NCI-H146 treated with DMSO at 0.1 percent for 48 hours (cell line): ENCODE measurements at regions not wholly inside any gene's neighbourhood (a gene's known extent, or its start where the extent isn't known, plus 50 kb on each side); places are given as distances from the start of the nearest gene placed in this dataset.

Experiments used
- DNase-seq: peaks from one replicate; lab custom pipeline; 2025; ENCODE audit not compliant: unreplicated experiment; lab: John Stamatoyannopoulos, UW

DNA sequence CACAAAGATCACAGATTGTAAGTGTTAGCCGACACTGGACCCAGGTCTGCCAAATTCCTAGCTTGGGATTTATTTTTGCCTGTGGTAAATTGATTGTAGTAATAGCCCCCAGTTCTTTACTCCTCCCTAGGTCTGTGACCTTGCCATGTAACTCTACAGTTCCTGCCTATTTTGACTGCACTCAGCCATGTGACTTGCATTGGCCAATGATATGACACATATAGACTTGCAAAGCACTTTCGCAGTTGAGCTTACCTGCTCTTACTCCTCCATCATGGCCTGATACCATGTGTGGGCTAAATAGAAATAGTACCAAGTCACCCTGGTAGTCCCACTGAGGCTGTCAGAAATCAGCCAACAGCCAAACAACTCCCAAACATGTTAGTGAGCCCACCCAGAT is 240.3 kb downstream of the DUSP6 start:
- DNase-seq = no peak

DNA sequence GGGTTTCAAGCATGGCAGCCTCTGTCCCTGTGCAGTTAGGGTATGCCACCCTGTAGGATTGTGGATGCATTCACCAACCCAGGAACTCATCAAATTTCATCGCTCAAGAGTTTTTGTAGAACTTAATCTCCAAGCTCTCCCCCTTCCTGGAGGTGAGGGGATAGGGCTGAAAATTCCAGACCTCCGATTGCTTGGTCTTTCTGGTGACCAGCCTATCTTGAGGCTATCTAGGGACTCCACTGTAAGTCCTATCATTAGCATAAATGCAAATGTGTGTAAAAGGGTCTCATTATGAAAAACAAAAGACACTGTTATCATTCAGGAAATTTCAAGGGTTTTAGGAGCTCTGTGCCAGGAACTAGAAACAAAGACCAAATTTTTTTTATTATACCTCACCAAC is 244.0 kb downstream of the DUSP6 start:
- DNase-seq = no peak

DNA sequence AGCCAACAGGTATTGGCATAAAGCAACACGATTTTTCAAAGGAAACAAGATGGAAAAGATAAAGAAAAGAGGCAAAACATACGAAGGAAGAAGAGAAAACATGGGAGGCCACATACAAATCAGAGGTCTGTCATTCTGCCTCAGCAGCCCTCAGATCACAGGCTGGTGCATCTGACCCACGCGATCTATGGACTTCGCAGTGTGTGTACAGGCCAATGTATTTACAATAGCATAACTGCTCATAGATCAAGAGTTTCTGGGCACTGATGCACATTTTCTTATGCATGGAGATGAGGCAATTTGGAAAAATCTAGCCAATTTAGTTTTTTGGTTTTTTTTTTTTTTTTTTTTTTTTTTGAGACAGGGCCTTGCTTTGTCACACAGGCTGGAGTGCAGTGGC is 245.4 kb downstream of the DUSP6 start:
- no peak for DNase-seq

DNA sequence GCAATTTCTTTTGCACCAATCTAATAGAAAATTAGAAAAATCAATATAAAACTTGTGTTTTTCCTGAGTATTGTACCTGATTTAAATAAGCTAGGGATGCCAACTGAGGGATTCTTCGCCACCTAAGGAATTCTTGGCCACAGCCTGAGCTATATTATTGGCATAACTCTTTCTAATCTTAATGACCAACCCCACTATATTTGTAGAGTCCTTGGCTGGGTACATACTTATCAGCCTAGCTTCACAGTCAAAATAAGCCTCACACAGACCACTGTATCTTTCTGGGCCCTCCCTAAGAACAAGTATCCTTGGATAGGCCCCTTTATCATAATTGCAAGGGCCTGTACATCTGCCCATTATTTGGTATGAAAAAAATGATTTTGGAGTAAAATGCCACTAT is 247.1 kb downstream of the DUSP6 start:
- no peak for DNase-seq

DNA sequence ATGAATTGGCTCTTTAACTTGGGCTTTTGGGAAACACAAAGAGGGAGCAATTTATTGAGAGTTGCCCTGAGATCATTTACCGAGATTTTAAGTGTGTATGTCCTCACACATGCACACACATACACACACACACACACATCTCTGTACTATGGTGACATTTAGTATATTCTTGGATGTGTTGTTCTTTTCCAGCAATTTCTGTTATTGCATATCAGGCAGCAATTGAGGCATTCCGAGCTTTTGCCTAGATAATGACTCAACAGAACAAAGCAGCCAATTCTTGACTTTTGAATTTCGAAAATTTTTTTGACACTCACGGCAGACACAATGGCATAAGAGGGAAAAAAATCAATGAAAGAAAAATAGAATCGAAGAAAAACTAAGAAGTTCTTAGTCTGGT is 248.5 kb downstream of the DUSP6 start:
- DNase-seq = no peak

DNA sequence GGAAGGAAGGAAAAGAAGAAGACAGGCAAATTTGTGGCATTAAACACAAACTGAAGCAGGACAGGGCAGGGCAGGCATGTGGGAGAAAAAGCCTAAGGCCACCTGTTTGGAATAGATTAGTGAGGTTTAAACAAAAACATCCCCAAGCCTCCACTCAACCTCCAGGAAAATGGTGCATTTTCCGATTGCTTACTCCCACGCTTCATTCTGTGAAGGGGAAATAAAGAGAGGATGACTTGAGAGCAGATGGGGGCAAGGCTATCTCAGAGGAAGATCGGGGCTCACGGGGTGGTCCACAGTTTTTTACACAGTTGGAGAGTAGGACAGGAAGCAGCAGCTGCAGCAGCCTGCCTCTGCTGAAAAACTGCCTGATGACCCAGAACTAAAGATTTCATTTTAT is 250.9 kb downstream of the DUSP6 start:
- no peak for DNase-seq

DNA sequence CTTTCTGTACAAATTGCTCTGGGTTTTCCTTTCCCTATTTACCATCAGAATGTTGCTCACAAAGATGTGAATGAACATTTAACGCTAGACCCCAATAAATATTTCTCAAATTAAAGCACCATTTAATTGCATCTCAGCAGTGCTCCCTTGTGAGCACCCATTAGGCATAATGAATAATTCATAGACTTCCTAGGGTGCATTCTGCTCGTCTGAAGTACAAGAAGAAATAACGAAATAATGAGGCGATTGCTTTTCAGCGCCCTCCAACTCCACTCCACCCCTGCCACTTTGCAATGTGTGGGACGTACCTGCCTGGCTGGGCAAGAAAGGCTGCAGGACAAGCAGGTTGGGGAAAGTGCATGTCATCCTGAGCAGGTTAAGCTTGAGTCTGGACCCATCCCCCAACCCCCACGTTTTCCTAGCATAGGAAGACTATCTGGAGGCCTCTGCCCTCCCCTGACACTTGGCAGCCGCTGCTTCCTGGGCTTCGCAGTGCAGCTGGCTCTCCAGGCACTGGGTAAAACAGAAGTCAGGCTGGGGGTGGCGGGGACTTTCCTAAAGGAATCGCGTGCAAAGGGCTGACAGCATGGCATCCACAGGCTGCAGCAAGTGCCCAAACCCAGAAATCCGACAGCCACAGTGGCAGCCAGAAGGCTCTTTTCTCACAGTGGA is 253.7 kb downstream of the DUSP6 start:
- peak; percentile 70 for DNase-seq

DNA sequence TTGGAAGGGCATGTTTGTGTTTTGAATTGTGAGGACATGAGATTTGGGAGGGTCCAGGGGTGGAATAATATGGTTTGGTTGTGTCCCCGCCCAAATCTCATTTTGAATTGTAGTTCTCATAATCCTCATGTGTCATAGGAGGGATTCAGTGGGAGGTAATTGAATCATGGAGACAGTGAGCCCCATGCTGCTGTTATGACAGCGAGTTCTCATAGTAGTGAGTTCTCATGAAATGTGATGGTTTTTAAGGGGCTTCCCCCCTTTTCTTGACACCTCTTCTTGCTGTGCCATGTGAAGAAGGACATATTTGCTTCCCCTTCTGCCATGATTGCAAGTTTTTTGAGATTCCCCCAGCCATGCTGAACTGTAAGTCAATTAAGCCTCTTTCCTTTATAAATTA is 260.0 kb downstream of the DUSP6 start:
- no peak for DNase-seq

DNA sequence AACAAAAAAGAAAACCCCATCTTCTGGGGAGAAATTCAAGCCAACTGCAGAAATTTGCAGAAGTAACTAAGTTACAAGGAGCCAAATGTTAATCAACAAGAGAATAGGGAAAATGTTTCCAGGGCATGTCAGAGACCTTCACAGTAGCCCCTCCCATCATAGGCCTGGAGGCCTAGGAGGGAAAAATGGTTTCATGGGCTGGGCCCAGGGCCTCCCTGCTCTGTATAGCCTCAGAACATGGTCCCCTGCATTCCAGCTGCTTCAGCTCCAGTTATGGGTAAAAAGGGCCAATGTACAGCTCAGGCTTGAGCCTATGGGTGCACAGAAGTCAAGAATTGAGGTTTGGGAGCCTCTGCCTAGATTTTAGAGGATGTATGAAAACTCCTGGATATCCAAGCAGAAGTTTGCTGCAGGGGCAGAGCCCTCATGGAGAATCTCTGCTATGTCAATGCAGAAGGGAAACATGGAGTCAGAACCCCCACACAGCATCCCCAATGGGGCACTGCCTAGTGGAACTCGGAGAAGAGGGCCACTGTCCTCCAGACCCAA is 260.9 kb downstream of the DUSP6 start:
- no peak for DNase-seq

DNA sequence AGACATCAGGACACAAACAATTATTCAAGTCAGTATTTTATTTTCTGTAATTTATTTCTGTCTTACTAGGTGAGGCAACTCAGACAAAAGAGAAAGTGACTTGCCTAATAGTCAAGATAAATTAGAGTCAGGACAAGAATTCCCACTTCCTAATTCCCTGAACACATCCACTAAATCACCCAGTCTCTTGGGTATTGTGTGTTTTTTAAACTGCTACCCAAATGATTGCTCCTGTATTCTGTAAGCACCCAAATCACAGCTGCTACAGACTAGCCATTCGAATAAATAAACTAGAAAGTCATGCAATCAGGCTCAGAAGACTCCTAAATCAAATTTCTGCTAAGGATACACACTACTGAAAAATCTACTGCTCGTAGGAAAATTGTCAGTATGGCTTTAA is 263.0 kb downstream of the DUSP6 start:
- DNase-seq = no peak

DNA sequence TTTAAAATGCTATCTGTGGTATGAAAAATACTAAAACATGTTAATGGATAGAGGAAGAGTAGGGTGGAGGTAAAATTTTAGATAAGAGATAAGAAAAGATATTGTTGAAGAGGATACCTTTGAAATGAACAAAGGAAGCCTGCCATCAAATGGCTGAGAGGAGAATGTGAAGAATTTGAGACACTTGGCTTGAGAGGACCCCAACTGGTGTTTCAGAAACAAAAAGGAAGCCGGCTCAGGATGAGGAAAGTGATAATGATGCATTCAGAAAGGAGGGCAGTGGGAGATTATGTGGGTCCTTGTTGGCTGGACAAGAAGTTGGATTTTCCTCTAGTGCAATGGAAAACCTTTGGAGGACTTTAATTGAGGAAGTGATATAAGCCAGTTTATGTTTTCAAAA is 264.4 kb downstream of the DUSP6 start:
- no peak for DNase-seq

DNA sequence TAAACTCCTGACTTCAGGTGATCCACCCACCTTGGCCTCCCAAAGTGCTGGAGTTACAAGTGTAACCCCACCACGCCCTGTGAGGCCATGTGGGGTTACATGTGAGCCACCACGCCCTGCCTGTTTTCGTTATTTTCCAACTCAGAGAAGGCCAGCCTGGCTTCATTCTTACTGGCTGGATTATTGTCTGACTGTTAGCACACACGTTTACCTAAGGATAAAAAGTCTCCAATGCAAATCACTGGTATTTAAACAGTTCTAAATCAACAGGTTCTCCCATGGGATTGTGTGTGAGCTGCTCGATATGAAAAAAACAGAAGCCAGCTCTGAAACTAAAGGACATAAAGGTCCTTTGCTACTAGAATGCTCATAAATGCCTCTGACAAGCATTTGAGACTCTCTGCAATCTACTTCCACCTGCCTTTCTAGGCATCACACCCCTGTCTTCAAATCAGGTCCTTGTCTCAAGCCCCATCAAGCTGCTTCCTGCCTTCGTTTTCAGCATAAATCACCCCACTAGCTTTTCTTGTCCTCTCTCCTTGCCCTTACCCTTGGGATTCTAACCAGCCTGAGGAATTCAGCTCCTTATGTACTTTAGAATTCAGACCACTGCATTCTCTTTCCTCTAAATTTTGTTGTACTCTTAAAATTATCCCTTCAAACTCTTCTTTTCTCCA is 265.0 kb downstream of the DUSP6 start:
- DNase-seq = no peak

DNA sequence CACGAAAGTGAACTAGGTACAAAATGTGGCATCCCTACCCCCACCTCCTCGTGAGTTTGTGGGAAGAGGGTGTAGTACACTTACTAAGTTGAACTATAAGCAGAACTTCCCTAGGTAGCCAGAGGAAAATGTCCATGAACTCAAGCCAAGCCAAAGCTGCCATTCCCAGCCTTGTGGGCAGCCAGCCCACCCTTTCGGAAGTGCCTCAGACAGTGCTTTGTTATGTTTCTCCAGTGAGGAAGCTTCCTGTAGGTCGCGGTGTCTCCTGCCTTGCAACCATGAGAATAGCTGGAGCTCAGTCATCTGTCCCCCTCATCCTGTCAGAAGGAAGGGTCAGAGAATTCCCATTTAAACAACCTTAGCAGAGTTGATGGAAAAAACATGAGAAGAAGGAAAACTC is 266.9 kb downstream of the DUSP6 start:
- DNase-seq = no peak

DNA sequence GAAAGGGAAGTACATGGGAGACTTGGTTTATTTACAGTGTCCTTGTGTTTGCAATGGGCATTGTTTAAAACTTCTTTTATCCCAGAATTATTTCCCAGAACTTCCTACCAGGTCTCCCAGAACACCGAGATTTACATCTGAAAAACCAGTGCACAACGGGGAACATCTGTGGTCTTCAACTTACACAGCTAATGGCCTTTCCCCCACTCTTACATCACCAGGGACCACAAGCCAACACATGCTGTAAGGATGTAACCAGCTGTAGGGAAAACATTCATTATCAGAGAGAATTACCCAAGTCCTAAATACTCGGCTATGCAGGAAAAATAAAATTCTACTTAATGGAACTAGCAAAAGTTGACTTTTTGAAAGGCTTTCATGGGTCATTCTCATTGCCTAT is 267.6 kb downstream of the DUSP6 start:
- DNase-seq = no peak

DNA sequence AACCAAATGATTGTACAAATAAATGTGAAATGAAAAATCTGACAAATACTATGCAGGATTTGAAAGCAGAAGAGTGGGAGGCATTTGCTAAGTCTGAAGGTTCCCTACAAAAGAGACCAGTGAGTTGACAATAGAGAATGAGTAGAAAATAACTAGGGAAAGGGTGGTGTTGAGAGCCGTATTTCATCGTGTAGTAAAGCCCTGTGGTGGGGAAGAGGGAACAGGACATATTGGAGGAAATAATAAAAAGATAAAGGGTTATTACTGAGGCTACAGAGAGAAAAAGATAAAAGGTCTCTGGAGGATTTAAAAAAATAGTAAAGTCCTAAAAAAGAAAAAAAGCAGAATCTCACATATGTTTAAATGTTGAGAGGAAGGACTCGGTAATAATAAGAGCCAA is 268.8 kb downstream of the DUSP6 start:
- DNase-seq = no peak

DNA sequence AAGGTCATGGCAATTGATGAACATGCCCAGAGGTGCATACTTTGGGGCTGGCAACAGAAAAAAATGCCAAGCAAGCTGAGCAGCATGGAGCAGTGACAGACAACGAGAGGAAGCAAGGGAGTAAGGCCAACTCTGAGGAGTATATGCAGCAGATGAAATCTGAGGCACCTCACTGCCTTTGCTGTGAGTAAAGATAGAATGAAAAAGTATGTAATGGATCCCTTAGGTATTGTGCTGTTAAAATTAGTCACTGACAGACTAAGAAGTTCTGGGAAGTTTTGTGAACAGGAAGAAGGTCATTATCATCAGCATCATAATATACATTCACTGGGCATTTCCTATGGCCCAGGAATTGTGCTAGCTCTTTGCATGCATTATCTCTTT is 269.9 kb downstream of the DUSP6 start:
- DNase-seq = no peak

DNA sequence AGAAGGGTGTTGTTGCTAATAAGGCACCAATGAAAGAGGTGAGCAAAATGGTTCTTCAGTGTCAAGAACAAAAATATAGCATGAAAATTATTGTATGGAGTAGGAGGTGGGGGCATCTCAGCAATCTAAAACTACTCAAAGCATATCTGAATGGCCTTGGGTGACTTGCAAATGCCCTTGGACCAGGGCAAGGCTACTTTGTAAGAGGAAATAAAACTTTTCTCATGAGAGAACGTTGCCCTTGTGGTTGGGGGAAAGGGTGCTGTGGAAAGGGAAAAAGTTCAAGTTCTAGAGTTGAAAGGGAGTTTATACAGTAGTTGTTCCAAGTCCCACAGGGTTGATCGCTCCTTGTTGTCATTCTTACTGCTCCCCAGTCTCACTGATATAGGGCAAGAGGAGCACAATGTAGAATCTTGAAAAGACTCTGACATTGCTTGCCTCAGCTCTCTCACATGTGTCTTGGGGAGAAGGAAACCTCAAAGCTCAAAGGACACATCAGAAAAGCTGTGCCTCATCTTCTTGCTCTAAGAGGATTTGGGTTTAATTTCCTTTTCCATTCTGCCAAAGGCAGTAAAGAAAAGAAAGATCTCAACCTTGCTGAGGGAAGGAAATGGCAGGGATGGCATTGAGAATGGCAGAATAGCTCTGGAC is 270.5 kb downstream of the DUSP6 start:
- DNase-seq = no peak

DNA sequence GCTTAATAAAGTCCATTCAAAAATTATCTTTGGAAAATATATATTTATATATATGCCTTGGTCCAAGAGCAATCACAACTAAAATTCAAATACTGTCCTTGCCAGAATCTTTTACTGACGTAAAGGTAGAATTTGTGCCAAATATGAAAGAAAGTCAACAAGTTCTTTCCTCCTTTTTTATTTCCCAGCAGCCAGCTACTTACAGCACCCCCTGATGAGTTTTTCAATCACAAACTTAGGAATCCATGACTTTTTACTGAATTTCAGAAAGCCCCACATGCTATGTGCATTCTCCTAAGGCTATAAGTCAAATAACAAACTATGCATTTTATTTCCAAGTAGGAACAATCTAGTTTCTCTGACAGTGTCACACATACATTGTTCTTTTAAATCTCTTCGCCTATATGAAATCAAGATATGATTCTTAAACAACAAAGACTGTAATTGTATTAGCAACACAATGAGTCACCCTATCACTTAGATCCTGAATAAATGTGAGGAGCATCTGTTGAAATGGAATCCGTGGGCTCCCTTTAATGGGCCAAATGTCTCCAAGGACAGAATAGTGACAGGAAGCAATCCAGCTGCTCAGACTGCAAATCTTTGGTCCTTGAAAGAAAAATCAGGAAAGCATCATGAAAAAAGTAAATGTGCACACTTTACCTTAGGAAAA is 271.4 kb downstream of the DUSP6 start:
- no peak for DNase-seq

DNA sequence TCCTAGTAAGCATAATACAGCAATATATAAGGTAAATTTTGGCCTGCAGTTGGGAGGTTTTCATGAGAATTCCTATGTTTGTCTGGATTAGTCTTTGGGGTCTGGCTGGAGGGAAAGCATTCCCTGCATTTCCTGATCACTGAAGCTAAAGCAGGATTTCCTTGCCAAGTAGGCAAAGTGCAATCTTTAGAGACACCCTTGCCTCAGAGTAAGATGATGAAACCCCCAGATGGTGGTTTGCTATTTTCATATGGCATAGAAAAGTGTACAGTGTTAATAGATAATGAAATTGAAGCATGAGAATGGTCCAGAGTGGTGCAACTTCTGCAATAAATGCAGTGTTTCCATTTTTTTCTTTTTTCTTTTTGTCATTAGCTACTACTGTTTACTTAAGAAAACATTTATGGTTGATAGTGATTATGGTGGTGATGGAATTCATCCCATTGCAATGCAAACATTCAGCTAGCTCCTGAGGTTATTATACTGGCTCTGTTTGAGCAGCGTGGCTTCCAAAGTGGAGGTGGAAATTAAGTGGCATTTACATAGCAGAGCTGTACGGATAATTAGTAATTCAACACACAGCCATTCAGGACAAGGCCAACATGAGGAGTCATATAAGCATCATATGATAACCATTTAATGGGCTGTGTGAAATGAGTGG is 276.3 kb downstream of the DUSP6 start:
- peak; percentile 43 for DNase-seq

DNA sequence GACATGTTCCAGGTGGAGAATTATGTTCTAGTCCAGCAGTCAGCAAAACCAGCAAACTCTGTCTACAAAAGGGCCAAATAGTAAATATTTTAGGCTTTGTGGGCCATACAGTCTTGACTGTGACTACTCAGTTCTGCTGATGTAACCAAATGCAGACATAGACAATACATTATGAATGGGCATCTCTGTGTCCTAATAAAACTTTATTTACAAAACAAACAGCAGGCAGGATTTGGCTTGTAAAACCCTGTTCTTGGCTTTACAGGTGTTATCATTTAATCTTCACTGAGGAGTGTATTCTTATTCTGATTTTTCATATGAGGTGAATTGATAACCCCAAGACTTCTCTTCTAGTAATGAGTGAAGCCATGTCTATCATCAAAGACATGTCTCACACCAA is 278.6 kb downstream of the DUSP6 start:
- DNase-seq = no peak

DNA sequence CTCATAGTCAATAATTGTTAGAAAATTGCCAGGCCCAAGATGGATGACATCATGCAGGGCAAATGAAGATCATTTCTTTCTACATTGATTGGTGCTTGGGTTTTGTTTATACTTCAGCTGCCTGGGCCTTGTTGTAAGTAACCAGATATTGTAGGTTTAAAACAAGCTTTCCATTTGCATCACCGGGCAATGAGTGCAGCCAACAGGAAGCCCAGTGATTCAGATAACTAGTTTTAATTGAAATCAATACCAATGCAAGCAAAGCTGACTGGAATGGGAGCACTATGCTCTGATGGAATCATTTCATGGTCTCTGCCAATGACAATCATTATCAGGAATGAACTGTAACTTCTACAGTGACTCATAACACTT is 279.3 kb downstream of the DUSP6 start:
- peak; percentile 94 for DNase-seq
